ENCODE measurements at regions not wholly inside any gene's neighbourhood (a gene's known extent, or its start where the extent isn't known, plus 50 kb on each side); places are given as distances from the start of the nearest gene placed in this dataset.

DNA sequence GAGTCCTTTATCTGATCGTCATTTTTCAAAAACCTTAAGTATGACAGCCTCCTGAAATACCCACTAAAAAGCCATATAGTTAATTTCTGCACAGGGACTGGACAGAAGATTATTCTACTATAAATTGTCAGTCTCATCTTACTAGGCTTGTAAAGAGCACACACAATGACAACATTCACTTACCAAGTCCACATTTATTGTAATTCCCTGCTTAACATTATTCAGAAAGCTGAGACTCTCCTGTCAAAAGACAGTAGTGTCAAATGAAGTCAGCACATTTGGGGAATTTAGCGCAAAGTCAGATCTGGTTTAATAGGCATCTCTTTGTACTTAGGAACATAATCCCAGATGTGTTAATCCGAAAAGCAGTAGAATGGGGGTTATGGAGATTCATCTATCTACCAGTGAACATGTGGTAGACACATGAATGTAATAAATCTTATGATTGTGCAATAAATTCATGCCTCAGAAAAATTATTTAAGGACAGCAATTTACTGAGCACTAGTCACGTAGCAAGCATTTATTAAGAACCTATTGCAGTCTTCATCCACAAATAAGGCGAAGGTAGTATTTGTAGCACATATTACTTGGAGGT, 224.6 kb upstream of the GPC6 start:
- ChIA-PET POLR2A (ENCODE audit: unreplicated experiment) (no interaction called here), CTCF (no interaction called here)
- H3K27ac ChIP-seq (ENCODE audit: insufficient read depth, low read length), result no peak overlapping the region
- H3K56ac ChIP-seq (ENCODE audit: extremely low read depth, insufficient read depth, low read length), result no peak overlapping the region
- no peaks in the 10 kb centered on the region for H4K20me1 ChIP-seq (ENCODE audit: insufficient read depth, low read length)
- ATAC-seq (ENCODE audit: low read depth), result no peak
- H2BK120ac ChIP-seq (ENCODE audit: low read depth, low read length), result no peak overlapping the region
- no peaks in the 10 kb centered on the region for H3K4me1 ChIP-seq (ENCODE audit: control insufficient read depth, insufficient read depth, low read length)
- H3K27me3 ChIP-seq (ENCODE audit: control insufficient read depth, insufficient read depth, low read length), result no peaks in the 10 kb centered on the region
- H3K23ac ChIP-seq (ENCODE audit: low read depth, low read length), result no peak overlapping the region
- H3K4me2 ChIP-seq (ENCODE audit: low read depth, low read length), result no peak overlapping the region
- no peak overlapping the region for H3K4me3 ChIP-seq (ENCODE audit: insufficient read depth, low read depth, low read length)
- TF ChIP-seq RAD21 (IDR thresholded peaks at IDR 0.05; ENCODE audit: low read length) (no peak), MXI1 (IDR thresholded peaks at IDR 0.05; ENCODE audit: borderline replicate concordance, low read depth, low read length) (no peak), CEBPB (IDR thresholded peaks at IDR 0.05; ENCODE audit: low read depth, low read length) (peak; percentile 87)
- TF ChIP-seq, protein P1, sequence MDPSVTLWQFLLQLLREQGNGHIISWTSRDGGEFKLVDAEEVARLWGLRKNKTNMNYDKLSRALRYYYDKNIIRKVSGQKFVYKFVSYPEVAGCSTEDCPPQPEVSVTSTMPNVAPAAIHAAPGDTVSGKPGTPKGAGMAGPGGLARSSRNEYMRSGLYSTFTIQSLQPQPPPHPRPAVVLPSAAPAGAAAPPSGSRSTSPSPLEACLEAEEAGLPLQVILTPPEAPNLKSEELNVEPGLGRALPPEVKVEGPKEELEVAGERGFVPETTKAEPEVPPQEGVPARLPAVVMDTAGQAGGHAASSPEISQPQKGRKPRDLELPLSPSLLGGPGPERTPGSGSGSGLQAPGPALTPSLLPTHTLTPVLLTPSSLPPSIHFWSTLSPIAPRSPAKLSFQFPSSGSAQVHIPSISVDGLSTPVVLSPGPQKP (IDR thresholded peaks at IDR 0.05; ENCODE audit: borderline replicate concordance, low read depth, low read length), result no peak
- in situ Hi-C loops (cut with MboI; ENCODE audit: low sequenced_read_pairs), result no loop called here
- no peaks in the 10 kb centered on the region for H3K9me3 ChIP-seq (ENCODE audit: control insufficient read depth, insufficient read depth, low read length)
- intact Hi-C loops (cut with micrococcal nuclease), result no loop called here
- no peak overlapping the region for H4K91ac ChIP-seq (ENCODE audit: insufficient read depth, low read depth, low read length)
- WGBS, 2 experiments (ENCODE audit: extremely low coverage in 2 of 2, insufficient read length in 1 of 2), result no CpG with 5 or more reads among the region's 5 CpGs
- no peak overlapping the region for H4K5ac ChIP-seq (ENCODE audit: low read depth, low read length)
- no peak overlapping the region for H3K4ac ChIP-seq (ENCODE audit: low read depth, low read length)
- no peaks in the 10 kb centered on the region for H3K36me3 ChIP-seq (ENCODE audit: control insufficient read depth, insufficient read depth, low read length)
- no TSS peak for BruUV-seq (replicated peaks)
- H2AK9ac ChIP-seq (replicated peaks; ENCODE audit: low read depth, low read length, poor library complexity), result no peak overlapping the region
- no peak overlapping the region for H3K9ac ChIP-seq (ENCODE audit: low read depth, low read length)
- no peak overlapping the region for H2BK5ac ChIP-seq (ENCODE audit: low read depth, low read length, poor library complexity, severe bottlenecking)
- no peak overlapping the region for H3K18ac ChIP-seq (ENCODE audit: low read depth, low read length)
- no peaks in the 10 kb centered on the region for H3K9me1 ChIP-seq (ENCODE audit: insufficient read depth, low read length)
- no peak overlapping the region for H2AK5ac ChIP-seq (ENCODE audit: low read depth, low read length)
- dilution Hi-C loops (cut with HindIII; ENCODE audit: low sequenced_read_pairs, unreplicated experiment), result no loop called here
- no peak overlapping the region for H2BK15ac ChIP-seq (ENCODE audit: low read depth, low read length)
- H3K14ac ChIP-seq (replicated peaks; ENCODE audit: low read depth, low read length), result no peak overlapping the region
- DNase-seq, result no peak
- no peak overlapping the region for H2BK20ac ChIP-seq (ENCODE audit: low read depth, low read length)
- H2AFZ ChIP-seq (replicated peaks; ENCODE audit: low read length, poor library complexity), result no peak overlapping the region
- H3K79me1 ChIP-seq (ENCODE audit: low read depth in 1 of 2, low read length in 2 of 2), result no peaks in the 10 kb centered on the region
- no peak overlapping the region for H4K8ac ChIP-seq (ENCODE audit: low read depth in 2 of 2, low read length in 2 of 2)
